Sigmoid colon (tissue), 6 donors: ENCODE measurements at regions not wholly inside any gene's neighbourhood (a gene's known extent, or its start where the extent isn't known, plus 50 kb on each side); places are given as distances from the start of the nearest gene placed in this dataset.
"Not testable (repeated sequence)": the region's sequence is repeated elsewhere in the genome, so short reads cannot be mapped to it uniquely, and the experiment has no call there.

Experiments
- DNase-seq: peaks from one replicate; pipeline ENCODE4 v3.0.0-alpha.2; 2019
- H3K27ac ChIP-seq, 4 donors: fragments of 200-600 bp; sonication (generic); one replicate each; pipeline ENCODE4 v1.5.1; 2016 to 2019; ENCODE audit warnings: mild to moderate bottlenecking in 1 of 4
- H3K27me3 ChIP-seq, 3 donors: fragments of 200-600 bp; sonication (generic); one replicate each; pipeline ENCODE4 v1.5.1; 2019; ENCODE audit warnings: mild to moderate bottlenecking in 1 of 3
- H3K36me3 ChIP-seq, 4 donors: fragments of 200-600 bp; sonication (generic); one replicate each; pipeline ENCODE4 v1.5.1; 2016 to 2019
- H3K4me1 ChIP-seq, 4 donors: fragments of 200-600 bp; sonication (generic); one replicate each; pipeline ENCODE4 v1.5.1; 2017 to 2019
- H3K4me3 ChIP-seq, 4 donors: fragments of 200-600 bp; sonication (generic); one replicate each; pipeline ENCODE4 v1.5.1; 2017 to 2019; ENCODE audit warnings: mild to moderate bottlenecking in 2 of 4, moderate library complexity in 1 of 4
- H3K9me3 ChIP-seq, 4 donors: fragments of 200-600 bp in 3 of 4; sonication (generic) in 3 of 4; one replicate each; pipeline versions ENCODE4 v1.5.1 to v1.6.1; 2013 to 2019
- CTCF ChIP-seq, 4 experiments: fragments of 450-650 bp in 3 of 4; fragments of 200-600 bp in 1 of 4; IDR thresholded peaks; one replicate each; pipeline ENCODE4 v1.5.1; 2016 to 2019; ENCODE audit warnings: antibody characterized with exemption in 4 of 4, mild to moderate bottlenecking in 3 of 4, moderate library complexity in 2 of 4
- EP300 ChIP-seq, 4 donors: sonication (generic); formaldehyde crosslinking; IDR thresholded peaks; one replicate each; pipeline ENCODE4 v1.6.1; 2017; ENCODE audit warnings: antibody characterized with exemption in 4 of 4
- POLR2A ChIP-seq, 2 donors: fragments of 450-650 bp; IDR thresholded peaks; one replicate each; pipeline ENCODE4 v1.6.1; 2016; ENCODE audit warnings: antibody characterized with exemption in 2 of 2, mild to moderate bottlenecking in 2 of 2, moderate library complexity in 2 of 2
- POLR2AphosphoS5 ChIP-seq, 4 donors: sonication (generic); formaldehyde crosslinking; IDR thresholded peaks; one replicate each; pipeline ENCODE4 v1.6.1; 2017; ENCODE audit warnings: antibody characterized with exemption in 4 of 4
- WGBS, 2 donors: extraction: QIAGEN DNeasy Blood & Tissue Kit; methylation state at CpG; one replicate each; pipeline ENCODE4 v1.1.7; 2013; 5-methylcytosine and 5-hydroxymethylcytosine counted together
- intact Hi-C: fragments of 100-400 bp; cut with DNase I; formaldehyde crosslinking; loops from one replicate; pipeline ENCODE4 v1.15.1; 2023
- donor health status: healthy with polysubstance abuse.
- donor health status: healthy.

GRCh38 chr3:69490235-69490634 is 104.3 kb upstream of the FRMD4B start:
- Histone ChIP-seq H3K27me3 (no peaks in the 10 kb centered on the region), H3K9me3 (no peaks in the 10 kb centered on the region), H3K27ac (no peak overlapping the region), H3K4me3 (no peak overlapping the region), H3K36me3 (no peaks in the 10 kb centered on the region), H3K4me1 (no peaks in the 10 kb centered on the region)
- no peak for DNase-seq
- whole genome bisulfite sequencing, 2 donors, result 19 to 20% methylated on average over 1 of the region's 1 CpG
- no peak for TF ChIP-seq CTCF (IDR thresholded peaks at IDR 0.05)
- TF ChIP-seq POLR2A (IDR thresholded peaks at IDR 0.05), result no peak
- no peak for TF ChIP-seq EP300 (IDR thresholded peaks at IDR 0.05)
- no peak for TF ChIP-seq POLR2AphosphoS5 (IDR thresholded peaks at IDR 0.05)
- intact Hi-C loops, result no loop called here

- no peak for TF ChIP-seq POLR2AphosphoS5 (IDR thresholded peaks at IDR 0.05)
- H3K4me3 ChIP-seq, result no peak overlapping the region
- intact Hi-C loops, result no loop called here
- H3K4me1 ChIP-seq, result no peaks in the 10 kb centered on the region
- DNase-seq, result no peak
- H3K9me3 ChIP-seq, result no peaks in the 10 kb centered on the region
- no peak overlapping the region for H3K27ac ChIP-seq
- no peaks in the 10 kb centered on the region for H3K27me3 ChIP-seq
- no peaks in the 10 kb centered on the region for H3K36me3 ChIP-seq
These were observed 102.1 kb upstream of the FRMD4B start for GRCh38 chr3:69488026-69488425.

- no peaks in the 10 kb centered on the region for H3K4me1 ChIP-seq
- 95 to 97% methylated on average over 4 of the region's 4 CpGs for WGBS, 2 donors
- DNase-seq, result no peak
- no peaks in the 10 kb centered on the region for H3K9me3 ChIP-seq
- H3K27me3 ChIP-seq, result no peaks in the 10 kb centered on the region
- intact Hi-C loops, result no loop called here
- H3K27ac ChIP-seq, result no peak overlapping the region
- no peak overlapping the region for H3K4me3 ChIP-seq
- TF ChIP-seq POLR2AphosphoS5 (IDR thresholded peaks at IDR 0.05) (no peak), EP300 (IDR thresholded peaks at IDR 0.05) (no peak), CTCF (IDR thresholded peaks at IDR 0.05) (no peak), POLR2A (IDR thresholded peaks at IDR 0.05) (no peak)
- H3K36me3 ChIP-seq, result no peaks in the 10 kb centered on the region
These were observed 99.6 kb upstream of the FRMD4B start for GRCh38 chr3:69485489-69485888.

GRCh38 chr3:69484507-69485393 is 98.9 kb upstream of the FRMD4B start:
- Histone ChIP-seq H3K27me3 (no peaks in the 10 kb centered on the region), H3K4me1 (no peaks in the 10 kb centered on the region), H3K27ac (no peak overlapping the region), H3K4me3 (no peak overlapping the region), H3K36me3 (no peaks in the 10 kb centered on the region), H3K9me3 (no peaks in the 10 kb centered on the region)
- intact Hi-C loops, result no loop called here
- TF ChIP-seq CTCF (IDR thresholded peaks at IDR 0.05) (no peak), EP300 (IDR thresholded peaks at IDR 0.05) (no peak), POLR2A (IDR thresholded peaks at IDR 0.05) (no peak), POLR2AphosphoS5 (IDR thresholded peaks at IDR 0.05) (no peak)
- DNase-seq, result no peak
- 77 to 78% methylated on average over 6 of the region's 6 CpGs for WGBS, 2 donors

- intact Hi-C loops, result no loop called here
- no peak overlapping the region for H3K27ac ChIP-seq
- H3K4me3 ChIP-seq, result no peak overlapping the region
- H3K4me1 ChIP-seq, result no peaks in the 10 kb centered on the region
- DNase-seq, result no peak
- no peaks in the 10 kb centered on the region for H3K27me3 ChIP-seq
- TF ChIP-seq CTCF (IDR thresholded peaks at IDR 0.05), result no peak
- no peak for TF ChIP-seq POLR2AphosphoS5 (IDR thresholded peaks at IDR 0.05)
- TF ChIP-seq POLR2A (IDR thresholded peaks at IDR 0.05), result no peak
- TF ChIP-seq EP300 (IDR thresholded peaks at IDR 0.05), result no peak
- H3K36me3 ChIP-seq, result no peaks in the 10 kb centered on the region
- 86 to 91% methylated on average over 3 of the region's 3 CpGs for WGBS, 2 donors
- no peaks in the 10 kb centered on the region for H3K9me3 ChIP-seq
These were observed 97.6 kb upstream of the FRMD4B start for GRCh38 chr3:69483449-69483848.

GRCh38 chr3:69480986-69481385 is 95.1 kb upstream of the FRMD4B start:
- H3K27me3 ChIP-seq, H3K27ac ChIP-seq, intact Hi-C loops, H3K36me3 ChIP-seq, DNase-seq, H3K9me3 ChIP-seq, H3K4me1 ChIP-seq, H3K4me3 ChIP-seq: not testable (repeated sequence)
- WGBS, 2 donors, result 86 to 93% methylated on average over 16 of the region's 16 CpGs
